ENCODE measurements at regions not wholly inside any gene's neighbourhood (a gene's known extent, or its start where the extent isn't known, plus 50 kb on each side); places are given as distances from the start of the nearest gene placed in this dataset.

DNA sequence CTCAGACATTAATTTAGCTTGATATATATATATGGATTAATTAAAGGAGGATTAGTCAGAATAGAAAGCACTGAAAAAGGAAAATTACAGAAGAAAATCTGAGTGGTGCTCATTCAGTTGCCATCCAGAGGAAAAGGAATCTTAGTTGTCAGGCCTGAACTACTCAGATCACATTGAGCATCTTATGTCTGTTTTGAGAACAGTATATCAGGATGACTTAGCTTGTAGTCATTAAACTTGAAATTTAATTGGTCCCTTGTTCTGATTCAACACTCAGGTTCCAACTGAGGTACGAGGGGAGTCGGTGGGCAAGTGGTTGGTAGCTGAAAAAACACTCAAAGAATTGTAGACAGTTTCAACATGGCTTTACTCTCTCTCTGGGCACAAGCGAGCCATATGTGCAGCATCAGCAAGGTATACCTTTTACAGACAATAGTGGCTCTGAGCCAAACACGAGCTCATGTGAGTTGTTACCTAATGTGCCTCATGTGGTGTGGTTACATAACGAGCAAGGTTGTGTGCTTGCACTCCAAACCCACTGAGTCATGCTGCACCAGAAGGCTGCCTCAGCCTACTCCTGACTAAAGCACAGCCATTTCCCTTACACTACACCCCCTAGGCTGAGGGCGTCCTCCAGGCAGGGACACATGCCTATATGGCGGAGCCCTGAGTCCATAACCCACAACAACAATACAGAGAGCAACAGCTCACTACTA lies 73.0 kb upstream of the HMGN3 start:
- Histone ChIP-seq H3K9me3 (no peaks in the 10 kb centered on the region), H3K36me3 (no peaks in the 10 kb centered on the region), H3K27ac (no peak overlapping the region), H3K4me1 (no peaks in the 10 kb centered on the region), H3K27me3 (no peaks in the 10 kb centered on the region), H3K4me3 (no peak overlapping the region)
- TF ChIP-seq, protein P1, sequence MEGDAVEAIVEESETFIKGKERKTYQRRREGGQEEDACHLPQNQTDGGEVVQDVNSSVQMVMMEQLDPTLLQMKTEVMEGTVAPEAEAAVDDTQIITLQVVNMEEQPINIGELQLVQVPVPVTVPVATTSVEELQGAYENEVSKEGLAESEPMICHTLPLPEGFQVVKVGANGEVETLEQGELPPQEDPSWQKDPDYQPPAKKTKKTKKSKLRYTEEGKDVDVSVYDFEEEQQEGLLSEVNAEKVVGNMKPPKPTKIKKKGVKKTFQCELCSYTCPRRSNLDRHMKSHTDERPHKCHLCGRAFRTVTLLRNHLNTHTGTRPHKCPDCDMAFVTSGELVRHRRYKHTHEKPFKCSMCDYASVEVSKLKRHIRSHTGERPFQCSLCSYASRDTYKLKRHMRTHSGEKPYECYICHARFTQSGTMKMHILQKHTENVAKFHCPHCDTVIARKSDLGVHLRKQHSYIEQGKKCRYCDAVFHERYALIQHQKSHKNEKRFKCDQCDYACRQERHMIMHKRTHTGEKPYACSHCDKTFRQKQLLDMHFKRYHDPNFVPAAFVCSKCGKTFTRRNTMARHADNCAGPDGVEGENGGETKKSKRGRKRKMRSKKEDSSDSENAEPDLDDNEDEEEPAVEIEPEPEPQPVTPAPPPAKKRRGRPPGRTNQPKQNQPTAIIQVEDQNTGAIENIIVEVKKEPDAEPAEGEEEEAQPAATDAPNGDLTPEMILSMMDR (IDR thresholded peaks at IDR 0.05), result no peak
- TF ChIP-seq EP300 (IDR thresholded peaks at IDR 0.05), result no peak
- no peak for TF ChIP-seq POLR2AphosphoS5 (IDR thresholded peaks at IDR 0.05)
- no peak for TF ChIP-seq POLR2A (IDR thresholded peaks at IDR 0.05)
- 83% methylated on average over 7 of the region's 7 CpGs for WGBS
- no peak for DNase-seq (ENCODE audit: low spot score in 2 of 2)

DNA sequence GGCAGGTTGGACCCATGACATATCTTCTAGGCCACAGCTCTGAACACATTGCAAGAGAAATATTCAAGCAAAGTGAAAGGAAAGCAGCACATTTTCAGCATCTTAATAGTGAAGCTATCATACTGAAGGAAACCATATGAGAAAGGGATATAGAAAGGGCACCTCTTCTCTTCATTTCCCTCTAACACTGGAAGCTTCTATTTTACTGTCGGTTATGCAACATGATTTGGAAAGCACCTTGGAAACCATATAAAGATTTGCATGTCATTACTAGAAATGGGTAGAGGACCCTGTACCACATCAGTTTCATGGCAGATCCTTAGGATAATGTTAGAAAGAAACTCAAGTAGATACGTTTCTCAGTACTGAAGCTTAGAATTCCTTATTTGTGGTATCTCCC lies 70.5 kb upstream of the HMGN3 start:
- no peak for DNase-seq (ENCODE audit: low spot score in 2 of 2)
- Histone ChIP-seq H3K4me3 (no peak overlapping the region), H3K27me3 (no peaks in the 10 kb centered on the region), H3K4me1 (no peaks in the 10 kb centered on the region), H3K36me3 (no peaks in the 10 kb centered on the region), H3K9me3 (no peaks in the 10 kb centered on the region), H3K27ac (no peak overlapping the region)
- WGBS, result 70% methylated on average over 2 of the region's 2 CpGs
- TF ChIP-seq POLR2AphosphoS5 (IDR thresholded peaks at IDR 0.05), result no peak
- no peak for TF ChIP-seq POLR2A (IDR thresholded peaks at IDR 0.05)
- TF ChIP-seq EP300 (IDR thresholded peaks at IDR 0.05), result no peak
- TF ChIP-seq, protein P1 (IDR thresholded peaks at IDR 0.05), result no peak

DNA sequence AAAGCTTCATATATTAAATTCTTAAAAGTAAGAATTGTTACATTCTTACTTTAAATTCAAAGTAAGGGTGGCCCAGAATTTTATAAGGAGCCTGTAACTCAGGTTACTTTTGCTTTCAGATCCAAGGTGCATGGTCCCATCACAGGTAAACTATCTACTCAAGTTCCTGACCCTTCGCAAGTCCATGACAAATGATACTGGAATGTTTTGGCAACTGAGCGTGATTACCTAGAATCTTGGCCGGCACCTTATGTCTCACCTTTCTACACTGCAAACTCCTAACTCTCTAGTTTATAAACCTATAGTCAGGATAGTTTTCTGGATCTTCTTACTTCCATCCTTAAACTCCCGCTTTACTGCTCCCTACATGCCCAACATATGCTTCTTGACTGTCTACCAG lies 67.9 kb upstream of the HMGN3 start:
- Histone ChIP-seq H3K4me3 (no peak overlapping the region), H3K27ac (no peak overlapping the region), H3K36me3 (no peaks in the 10 kb centered on the region), H3K4me1 (no peaks in the 10 kb centered on the region), H3K9me3 (no peaks in the 10 kb centered on the region), H3K27me3 (no peaks in the 10 kb centered on the region)
- no peak for TF ChIP-seq POLR2A (IDR thresholded peaks at IDR 0.05)
- no peak for TF ChIP-seq POLR2AphosphoS5 (IDR thresholded peaks at IDR 0.05)
- TF ChIP-seq EP300 (IDR thresholded peaks at IDR 0.05), result no peak
- TF ChIP-seq, protein P1 (IDR thresholded peaks at IDR 0.05), result no peak
- 70% methylated on average over 4 of the region's 4 CpGs for WGBS
- DNase-seq (ENCODE audit: low spot score in 2 of 2), result no peak

DNA sequence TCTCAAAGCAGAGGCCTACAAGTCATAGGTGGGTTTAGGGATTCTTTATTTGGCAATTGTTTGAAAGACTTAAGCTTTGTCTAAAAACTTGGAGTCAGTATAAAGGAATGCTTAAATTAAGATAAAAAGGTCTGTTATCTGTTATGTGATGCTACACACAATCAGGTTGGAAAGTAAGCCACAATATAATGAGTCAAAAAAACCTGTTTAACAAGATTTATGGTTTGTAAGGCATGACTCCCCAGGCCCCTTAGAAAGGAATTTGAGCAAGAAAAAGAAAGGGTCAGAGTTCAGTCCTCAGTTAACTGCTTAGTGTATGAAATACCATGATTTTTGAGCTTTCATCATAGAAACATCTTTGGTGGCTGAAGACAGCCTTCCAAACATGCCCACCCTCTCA lies 66.8 kb upstream of the HMGN3 start:
- no peak for DNase-seq (ENCODE audit: low spot score in 2 of 2)

DNA sequence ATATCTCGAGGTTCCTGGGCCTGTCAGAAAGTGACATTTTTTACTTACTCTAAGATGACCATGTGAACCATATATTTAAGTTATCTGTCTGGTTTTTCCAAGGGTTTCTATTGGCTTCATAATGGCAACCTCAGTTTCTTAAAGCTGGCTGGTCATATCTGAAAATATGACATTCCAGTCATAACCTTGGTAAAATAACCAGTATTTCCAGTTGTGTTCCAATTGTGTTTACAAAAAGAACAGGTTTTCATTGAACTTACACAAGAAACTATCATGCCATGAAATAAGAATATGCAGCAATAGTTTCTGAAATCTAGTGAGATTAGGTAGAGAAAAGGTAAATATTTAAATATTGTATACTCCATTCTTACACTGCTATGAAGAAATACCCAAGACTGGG lies 61.7 kb upstream of the HMGN3 start:
- H3K27me3 ChIP-seq, result no peaks in the 10 kb centered on the region
- no peak overlapping the region for H3K4me3 ChIP-seq
- DNase-seq (ENCODE audit: low spot score in 2 of 2), result no peak
- no peaks in the 10 kb centered on the region for H3K9me3 ChIP-seq
- H3K36me3 ChIP-seq, result no peaks in the 10 kb centered on the region
- no peak overlapping the region for H3K27ac ChIP-seq
- 85% methylated on average over 1 of the region's 1 CpG for WGBS
- TF ChIP-seq POLR2AphosphoS5 (IDR thresholded peaks at IDR 0.05), result no peak
- no peak for TF ChIP-seq POLR2A (IDR thresholded peaks at IDR 0.05)
- TF ChIP-seq, protein P1 (IDR thresholded peaks at IDR 0.05), result no peak
- TF ChIP-seq EP300 (IDR thresholded peaks at IDR 0.05), result no peak
- H3K4me1 ChIP-seq, result no peaks in the 10 kb centered on the region

More for the DNA sequence above, 66.8 kb upstream of the HMGN3 start:
- Histone ChIP-seq H3K36me3 (no peaks in the 10 kb centered on the region), H3K27ac (no peak overlapping the region), H3K4me1 (no peaks in the 10 kb centered on the region), H3K9me3 (no peaks in the 10 kb centered on the region), H3K4me3 (no peak overlapping the region), H3K27me3 (no peaks in the 10 kb centered on the region)
- TF ChIP-seq POLR2A (IDR thresholded peaks at IDR 0.05) (no peak), POLR2AphosphoS5 (IDR thresholded peaks at IDR 0.05) (no peak), EP300 (IDR thresholded peaks at IDR 0.05) (no peak)
- TF ChIP-seq, protein P1 (IDR thresholded peaks at IDR 0.05), result no peak

All from suprapubic skin (tissue), 4 donors.